GM23248 (cell line): ENCODE measurements at regions not wholly inside any gene's neighbourhood (a gene's known extent, or its start where the extent isn't known, plus 50 kb on each side); places are given as distances from the start of the nearest gene placed in this dataset.

Source experiments
- DNase-seq: peaks from one replicate; pipeline ENCODE4 v3.0.0-alpha.2; 2015
- H2AFZ ChIP-seq: fragments of 200-600 bp; sonication (generic); 2 replicates; pipeline ENCODE4 v1.6.1; 2016; ENCODE audit warnings: antibody characterized with exemption
- H3F3A ChIP-seq: fragments of 200-600 bp; sonication (generic); 2 replicates; pipeline ENCODE4 v1.6.1; 2016; ENCODE audit warnings: mild to moderate bottlenecking, antibody characterized with exemption, mixed run types; ENCODE audit not compliant: insufficient read depth
- H3K27ac ChIP-seq: fragments of 200-600 bp; sonication (generic); 2 replicates; pipeline ENCODE4 v1.5.1; 2016; ENCODE audit warnings: mild to moderate bottlenecking
- H3K27me3 ChIP-seq: fragments of 200-600 bp; sonication (generic); replicated peaks from 2 replicates; pipeline ENCODE4 v1.6.1; 2016; ENCODE audit warnings: mild to moderate bottlenecking; ENCODE audit not compliant: insufficient read depth
- H3K36me3 ChIP-seq: fragments of 200-600 bp; sonication (generic); 2 replicates; pipeline ENCODE4 v1.6.1; 2016; ENCODE audit warnings: low read depth, mild to moderate bottlenecking
- H3K4me1 ChIP-seq: fragments of 200-600 bp; sonication (generic); 2 replicates; pipeline ENCODE4 v1.6.1; 2016; ENCODE audit warnings: mild to moderate bottlenecking; ENCODE audit not compliant: insufficient read depth
- H3K4me2 ChIP-seq: fragments of 200-600 bp; sonication (generic); one replicate; pipeline ENCODE4 v1.6.1; 2016; ENCODE audit warnings: mild to moderate bottlenecking; ENCODE audit not compliant: unreplicated experiment
- H3K4me3 ChIP-seq: fragments of 200-600 bp; sonication (generic); 2 replicates; pipeline ENCODE4 v1.5.1; 2016; ENCODE audit warnings: mild to moderate bottlenecking
- H3K79me2 ChIP-seq: fragments of 200-600 bp; sonication (generic); 2 replicates; pipeline ENCODE4 v1.6.1; 2016; ENCODE audit warnings: mild to moderate bottlenecking; ENCODE audit not compliant: insufficient read depth
- H3K9ac ChIP-seq: fragments of 200-600 bp; sonication (generic); 2 replicates; pipeline ENCODE4 v1.6.1; 2016; ENCODE audit warnings: mild to moderate bottlenecking
- H3K9me2 ChIP-seq: fragments of 200-600 bp; sonication (generic); 2 replicates; pipeline ENCODE4 v1.6.1; 2016; ENCODE audit warnings: mixed run types, mild to moderate bottlenecking, moderate library complexity; ENCODE audit not compliant: insufficient read depth
- H3K9me3 ChIP-seq: fragments of 200-600 bp; sonication (generic); one replicate; pipeline ENCODE4 v1.6.1; 2017; ENCODE audit warnings: low read depth
- H4K20me1 ChIP-seq: fragments of 200-600 bp; sonication (generic); 2 replicates; pipeline ENCODE4 v1.6.0; 2016; ENCODE audit not compliant: insufficient read depth
- EZH2 ChIP-seq: fragments of 200-600 bp; sonication (generic); IDR thresholded peaks from 2 replicates; pipeline ENCODE4 v1.6.1; 2018; ENCODE audit warnings: antibody characterized with exemption, mild to moderate bottlenecking; ENCODE audit not compliant: insufficient read depth, poor library complexity, severe bottlenecking
- EZH2phosphoT487 ChIP-seq: fragments of 200-600 bp; sonication (generic); IDR thresholded peaks from 2 replicates; pipeline ENCODE4 v1.6.1; 2018; ENCODE audit warnings: antibody characterized with exemption, moderate library complexity, mild to moderate bottlenecking, low read depth; ENCODE audit not compliant: insufficient read depth
- WGBS, 2 experiments: methylation state at CpG; one replicate each; pipeline ENCODE4 v1.1.6; 2015 to 2017; ENCODE audit warnings: low lambda C conversion rate in 2 of 2, low coverage in 1 of 2; ENCODE audit errors: missing lambda C conversion rate in 2 of 2; 5-methylcytosine and 5-hydroxymethylcytosine counted together
- in situ Hi-C: fragments of 300-500 bp; cut with MboI; formaldehyde crosslinking; loops from 2 replicates; pipeline ENCODE4 v1.15.0; 2020

DNA sequence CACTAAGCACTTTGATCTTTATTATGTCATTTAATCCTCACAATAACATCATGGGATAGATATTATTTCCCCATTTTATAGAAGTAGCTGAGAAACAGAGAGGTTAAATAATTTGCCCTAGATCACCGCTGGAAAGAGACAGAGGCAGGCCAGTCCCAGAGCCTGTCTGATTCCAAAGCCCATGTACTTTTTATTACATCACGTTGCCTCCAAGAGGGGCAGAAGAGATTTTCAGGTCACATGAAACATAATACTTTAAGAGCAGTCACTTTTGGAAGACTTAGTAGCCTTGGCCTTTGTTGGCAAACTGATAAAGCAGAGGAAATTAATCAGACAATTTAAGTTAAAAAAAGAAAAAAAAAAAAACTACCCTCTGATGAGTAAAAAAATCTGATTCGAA is 200.2 kb upstream of the ARHGAP20 start:
- no peaks in the 10 kb centered on the region for H3K9me2 ChIP-seq
- no peaks in the 10 kb centered on the region for H3K9me3 ChIP-seq
- H3K27ac ChIP-seq, result no peak overlapping the region
- no peak overlapping the region for H3K4me3 ChIP-seq
- no peak overlapping the region for H2AFZ ChIP-seq
- no peak for DNase-seq
- H3K4me2 ChIP-seq, result no peak overlapping the region
- peaks cover 17% of the 10 kb centered on the region for H3F3A ChIP-seq
- TF ChIP-seq EZH2phosphoT487, result no peak
- no peak for TF ChIP-seq EZH2
- no peaks in the 10 kb centered on the region for H4K20me1 ChIP-seq
- H3K79me2 ChIP-seq, result no peaks in the 10 kb centered on the region
- no peak overlapping the region for H3K9ac ChIP-seq
- H3K27me3 ChIP-seq, result no peaks in the 10 kb centered on the region
- H3K4me1 ChIP-seq, result peaks cover 17% of the 10 kb centered on the region
- in situ Hi-C loops, result no loop called here
- no peaks in the 10 kb centered on the region for H3K36me3 ChIP-seq
- 56 to 64% methylated on average over 3 of the region's 3 CpGs for WGBS, 2 experiments

DNA sequence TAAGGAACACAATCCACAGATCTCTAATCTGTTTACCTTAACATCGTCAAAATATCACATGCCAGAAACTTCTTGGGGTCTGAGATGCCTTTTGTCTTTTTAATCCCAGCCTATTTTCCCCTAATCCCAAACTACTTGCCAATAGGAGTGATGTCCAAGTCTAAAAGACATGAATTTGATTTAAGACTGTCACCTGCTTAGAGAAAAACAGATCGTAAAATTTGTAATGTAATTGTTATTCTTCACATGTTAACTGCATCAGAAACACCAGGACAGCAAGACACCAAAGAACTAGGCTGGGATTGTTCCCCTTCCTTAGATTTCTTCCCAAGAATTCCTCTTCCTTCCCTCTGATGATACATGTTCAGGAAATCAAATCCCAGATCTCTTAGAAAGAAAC is 198.1 kb upstream of the ARHGAP20 start:
- in situ Hi-C loops, result no loop called here
- Histone ChIP-seq H3K4me1 (peaks cover 22% of the 10 kb centered on the region), H3K36me3 (no peaks in the 10 kb centered on the region)

DNA sequence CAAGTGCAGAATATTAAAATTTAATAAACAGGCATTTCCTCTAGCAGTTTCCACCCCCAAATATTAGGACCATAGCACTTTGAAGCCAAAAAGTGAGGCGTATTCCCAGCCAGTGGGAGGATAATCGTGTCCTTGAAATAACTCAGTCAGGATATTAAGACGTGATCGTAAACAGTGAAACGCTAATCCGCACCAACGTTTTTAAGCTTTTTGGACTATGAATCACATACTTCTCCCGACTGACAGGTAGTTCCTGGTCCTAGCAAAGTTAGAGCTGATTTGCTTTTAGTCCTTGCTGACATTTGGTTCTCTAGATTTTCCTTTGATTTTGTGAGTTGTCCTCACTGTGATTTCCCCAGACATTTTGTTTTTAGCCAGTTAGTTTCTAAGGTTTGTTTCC is 197.1 kb upstream of the ARHGAP20 start:
- TF ChIP-seq EZH2 (no peak), EZH2phosphoT487 (no peak)
- Histone ChIP-seq H3K4me3 (no peak overlapping the region), H3K4me1 (peaks cover 22% of the 10 kb centered on the region), H3K9me2 (no peaks in the 10 kb centered on the region), H3K4me2 (no peak overlapping the region), H3F3A (peaks cover 23% of the 10 kb centered on the region), H3K9me3 (no peaks in the 10 kb centered on the region), H3K79me2 (no peaks in the 10 kb centered on the region), H4K20me1 (no peaks in the 10 kb centered on the region), H3K27ac (no peak overlapping the region), H3K9ac (no peak overlapping the region), H2AFZ (no peak overlapping the region), H3K27me3 (no peaks in the 10 kb centered on the region), H3K36me3 (no peaks in the 10 kb centered on the region)
- no peak for DNase-seq
- in situ Hi-C loops, result no loop called here
- WGBS, 2 experiments, result 87 to 89% methylated on average over 8 of the region's 8 CpGs

More for the DNA sequence above, 198.1 kb upstream of the ARHGAP20 start:
- Histone ChIP-seq H3F3A (peaks cover 23% of the 10 kb centered on the region), H3K27ac (no peak overlapping the region), H3K9me2 (no peaks in the 10 kb centered on the region), H3K79me2 (no peaks in the 10 kb centered on the region), H3K9ac (no peak overlapping the region), H2AFZ (no peak overlapping the region), H3K4me2 (no peak overlapping the region), H3K27me3 (no peaks in the 10 kb centered on the region), H3K9me3 (no peaks in the 10 kb centered on the region), H3K4me3 (no peak overlapping the region), H4K20me1 (no peaks in the 10 kb centered on the region)
- no peak for TF ChIP-seq EZH2phosphoT487
- no peak for TF ChIP-seq EZH2
- DNase-seq, result no peak
- WGBS, 2 experiments, result 43 to 44% methylated on average over 2 of the region's 2 CpGs

DNA sequence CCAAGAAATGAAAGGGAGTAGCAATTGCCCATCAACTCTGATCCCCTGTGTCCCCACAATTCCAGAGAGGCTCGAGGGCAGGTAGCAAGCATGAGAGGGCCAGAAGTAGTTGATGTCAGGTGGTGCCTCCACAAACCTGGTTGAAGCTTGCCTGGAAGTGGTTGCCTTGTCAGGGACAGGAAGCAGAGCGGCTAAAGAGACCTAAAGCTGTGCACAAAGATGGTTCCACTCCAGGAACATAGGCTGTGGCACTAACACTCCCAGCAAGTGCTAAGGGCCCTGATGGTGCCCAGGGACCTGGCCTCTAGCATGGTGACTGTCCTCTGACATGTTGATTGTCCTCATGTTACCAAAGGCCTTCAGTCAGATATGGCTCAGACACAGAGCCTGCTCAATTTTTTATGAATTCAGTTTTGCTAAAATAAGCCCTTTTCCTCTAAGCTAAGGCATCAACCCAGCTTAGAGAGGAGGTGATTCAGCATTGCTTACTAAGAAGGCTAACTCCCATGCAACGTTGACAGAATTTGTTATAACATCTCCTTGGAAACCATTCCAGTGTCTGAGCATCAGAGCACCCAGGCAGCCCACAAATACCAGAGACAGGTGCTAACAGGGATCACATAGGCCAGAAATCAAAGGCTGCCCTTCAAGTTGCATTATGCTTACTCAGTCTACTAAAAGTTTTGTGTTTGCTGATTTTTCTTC is 196.3 kb upstream of the ARHGAP20 start:
- H3K4me2 ChIP-seq, result peak overlapping the region; percentile 64

More for the DNA sequence above, 196.3 kb upstream of the ARHGAP20 start:
- no peaks in the 10 kb centered on the region for H3K79me2 ChIP-seq
- no peaks in the 10 kb centered on the region for H4K20me1 ChIP-seq
- no peaks in the 10 kb centered on the region for H3K27me3 ChIP-seq
- no peaks in the 10 kb centered on the region for H3K9me3 ChIP-seq
- no peaks in the 10 kb centered on the region for H3K36me3 ChIP-seq
- DNase-seq, result peak; percentile 97
- 64 to 65% methylated on average over 3 of the region's 3 CpGs for WGBS, 2 experiments
- H3K27ac ChIP-seq, result peak overlapping the region; percentile 77
- no peak overlapping the region for H3K4me3 ChIP-seq
- peak overlapping the region; percentile 52 for H3K9ac ChIP-seq
- H2AFZ ChIP-seq, result no peak overlapping the region
- H3K4me1 ChIP-seq, result peaks cover 22% of the 10 kb centered on the region
- peaks cover 23% of the 10 kb centered on the region for H3F3A ChIP-seq
- no peaks in the 10 kb centered on the region for H3K9me2 ChIP-seq
- no peak for TF ChIP-seq EZH2
- TF ChIP-seq EZH2phosphoT487, result no peak
- in situ Hi-C loops, result no loop called here
